Uterus (tissue), 3 donors: ENCODE measurements at regions not wholly inside any gene's neighbourhood (a gene's known extent, or its start where the extent isn't known, plus 50 kb on each side); places are given as distances from the start of the nearest gene placed in this dataset.

Experiments
- DNase-seq, 2 donors: peaks; one replicate each; pipeline ENCODE4 v3.0.0-alpha.2; 2019 to 2020
- H3K27ac ChIP-seq, 2 donors: fragments of 200-600 bp; sonication (generic); 1 replicate in 1 of 2; 2 replicates in 1 of 2; pipeline ENCODE4 v1.5.1; 2016 to 2018
- H3K27me3 ChIP-seq, 2 donors: fragments of 200-600 bp; sonication (generic); one replicate each; pipeline ENCODE4 v1.5.1; 2018 to 2019; ENCODE audit warnings: control low read depth in 1 of 2
- H3K36me3 ChIP-seq, 2 donors: fragments of 200-600 bp; sonication (generic); one replicate each; pipeline ENCODE4 v1.5.1; 2019; ENCODE audit warnings: control low read depth in 1 of 2
- H3K4me1 ChIP-seq, 2 donors: fragments of 200-600 bp; sonication (generic); one replicate each; pipeline ENCODE4 v1.5.1; 2018 to 2019; ENCODE audit warnings: control low read depth in 1 of 2
- H3K4me3 ChIP-seq, 2 donors: fragments of 200-600 bp; sonication (generic); 1 replicate in 1 of 2; 2 replicates in 1 of 2; pipeline ENCODE4 v1.5.1; 2018 to 2019; ENCODE audit warnings: mild to moderate bottlenecking in 1 of 2
- H3K9me3 ChIP-seq, 2 donors: fragments of 200-600 bp; sonication (generic); one replicate each; pipeline ENCODE4 v1.5.1; 2019; ENCODE audit warnings: control low read depth in 1 of 2
- CTCF ChIP-seq, 4 experiments: fragments of 200-600 bp in 2 of 4; fragments of 450-650 bp in 2 of 4; sonication (generic) in 2 of 4; IDR thresholded peaks; one replicate each; pipeline ENCODE4 v1.5.1; 2016 to 2019; ENCODE audit warnings: antibody characterized with exemption in 4 of 4, mild to moderate bottlenecking in 2 of 4, moderate library complexity in 1 of 4
- POLR2A ChIP-seq, 2 donors: fragments of 450-650 bp; IDR thresholded peaks; one replicate each; pipeline ENCODE4 v1.6.1; 2016; ENCODE audit warnings: antibody characterized with exemption in 2 of 2, mild to moderate bottlenecking in 1 of 2, moderate library complexity in 1 of 2
- intact Hi-C: fragments of 100-400 bp; cut with DNase I; formaldehyde crosslinking; loops from one replicate; pipeline ENCODE4 v1.15.1; 2023; ENCODE audit warnings: low total_unique reads
- donor health status: DM: yes; HTN: yes; CAD: no.

GRCh38 chr2:122743021-122743675 is 987.7 kb downstream of the TSN start:
- intact Hi-C loops, result no loop called here
- no peaks in the 10 kb centered on the region for H3K36me3 ChIP-seq

GRCh38 chr2:122745603-122746002 is 990.2 kb downstream of the TSN start:
- TF ChIP-seq POLR2A (IDR thresholded peaks at IDR 0.05) (no peak), CTCF (IDR thresholded peaks at IDR 0.05) (no peak)
- intact Hi-C loops, result no loop called here
- H3K36me3 ChIP-seq, result no peaks in the 10 kb centered on the region
- no peaks in the 10 kb centered on the region for H3K27me3 ChIP-seq
- no peak overlapping the region for H3K27ac ChIP-seq
- no peak overlapping the region for H3K4me3 ChIP-seq
- no peak for DNase-seq
- H3K9me3 ChIP-seq, result no peaks in the 10 kb centered on the region
- H3K4me1 ChIP-seq, result no peaks in the 10 kb centered on the region

More at GRCh38 chr2:122743021-122743675, 987.7 kb downstream of the TSN start:
- no peaks in the 10 kb centered on the region for H3K27me3 ChIP-seq
- no peak for DNase-seq
- no peak overlapping the region for H3K4me3 ChIP-seq
- H3K4me1 ChIP-seq, result no peaks in the 10 kb centered on the region
- H3K27ac ChIP-seq, result no peak overlapping the region
- H3K9me3 ChIP-seq, result no peaks in the 10 kb centered on the region
- TF ChIP-seq CTCF (IDR thresholded peaks at IDR 0.05) (no peak), POLR2A (IDR thresholded peaks at IDR 0.05) (no peak)

- TF ChIP-seq CTCF (IDR thresholded peaks at IDR 0.05) (no peak), POLR2A (IDR thresholded peaks at IDR 0.05) (no peak)
- Histone ChIP-seq H3K4me1 (no peaks in the 10 kb centered on the region), H3K9me3 (no peaks in the 10 kb centered on the region), H3K4me3 (no peak overlapping the region), H3K27me3 (no peaks in the 10 kb centered on the region), H3K36me3 (no peaks in the 10 kb centered on the region), H3K27ac (no peak overlapping the region)
- intact Hi-C loops, result no loop called here
- DNase-seq, result no peak
Measured at GRCh38 chr2:122747670-122748069, 992.2 kb downstream of the TSN start.

GRCh38 chr2:122748552-122749011 is 993.1 kb downstream of the TSN start:
- Histone ChIP-seq H3K4me3 (no peak overlapping the region), H3K4me1 (no peaks in the 10 kb centered on the region), H3K9me3 (no peaks in the 10 kb centered on the region), H3K36me3 (no peaks in the 10 kb centered on the region), H3K27ac (no peak overlapping the region), H3K27me3 (no peaks in the 10 kb centered on the region)
- intact Hi-C loops, result no loop called here
- TF ChIP-seq POLR2A (IDR thresholded peaks at IDR 0.05), result no peak
- no peak for TF ChIP-seq CTCF (IDR thresholded peaks at IDR 0.05)
- DNase-seq, result no peak

- no peaks in the 10 kb centered on the region for H3K9me3 ChIP-seq
- no peaks in the 10 kb centered on the region for H3K27me3 ChIP-seq
- TF ChIP-seq CTCF (IDR thresholded peaks at IDR 0.05) (no peak), POLR2A (IDR thresholded peaks at IDR 0.05) (no peak)
- H3K4me3 ChIP-seq, result no peak overlapping the region
- no peak for DNase-seq
- H3K27ac ChIP-seq, result no peak overlapping the region
- intact Hi-C loops, result no loop called here
- no peaks in the 10 kb centered on the region for H3K36me3 ChIP-seq
- no peaks in the 10 kb centered on the region for H3K4me1 ChIP-seq
Measured at GRCh38 chr2:122749405-122749804, 994.0 kb downstream of the TSN start.
